Endothelial cell of umbilical vein (primary cell): ENCODE measurements at regions not wholly inside any gene's neighbourhood (a gene's known extent, or its start where the extent isn't known, plus 50 kb on each side); places are given as distances from the start of the nearest gene placed in this dataset.

ENCODE experiments used
- BruUV-seq: library from RNA; stranded (reverse); fragments of 400-500 nt; replicated peaks from 2 replicates; lab custom pipeline; 2021; lab: Mats Ljungman, UMichigan
- CTCF ChIA-PET: fragments of 300-600, 350-600 bp; sonication (Branson Sonifier 250); formaldehyde crosslinking; loops from one replicate; lab custom pipeline; 2021; ENCODE audit warnings: antibody characterized with exemption, inconsistent platforms; lab: Charles Lee
- POLR2A ChIA-PET: fragments of 300-600, 350-600 bp; sonication (Branson Sonifier 250); formaldehyde crosslinking; loops from one replicate; lab custom pipeline; 2021; ENCODE audit warnings: antibody characterized with exemption, inconsistent platforms; lab: Charles Lee
- DNase-seq: peaks from one replicate; pipeline ENCODE4 v3.0.0-alpha.2; 2011; ENCODE audit warnings: low read depth, low spot score
- FAIRE-seq: peaks from 2 replicates; lab custom pipeline; 2011; peaks lifted over from hg19 to GRCh38; lab: Jason Lieb, UNC
- H2AFZ ChIP-seq: 2 replicates; pipeline ENCODE4 v1.6.0; 2012; ENCODE audit warnings: low read depth, low read length, control low read depth, inconsistent platforms
- H3K27ac ChIP-seq: 2 replicates; pipeline ENCODE4 v1.5.1; 2011; ENCODE audit warnings: low read depth, mild to moderate bottlenecking, control low read depth, low read length, moderate library complexity; ENCODE audit not compliant: insufficient read depth
- H3K27me3 ChIP-seq, 2 experiments: 2 replicates each; pipeline versions ENCODE4 v1.6.0 to v1.6.1; 2011; ENCODE audit warnings: low read length in 2 of 2, mixed read lengths in 1 of 2; ENCODE audit not compliant: control insufficient read depth in 2 of 2, insufficient read depth in 2 of 2
- H3K36me3 ChIP-seq, 2 experiments: 2 replicates in 1 of 2; 3 replicates in 1 of 2; pipeline ENCODE4 v1.5.1; 2011; ENCODE audit warnings: low read length in 2 of 2, mild to moderate bottlenecking in 1 of 2, moderate library complexity in 1 of 2; ENCODE audit not compliant: control insufficient read depth in 2 of 2, insufficient read depth in 2 of 2; ENCODE audit errors: extremely low read depth in 1 of 2
- H3K4me1 ChIP-seq: 3 replicates; pipeline ENCODE4 v1.5.1; 2011; ENCODE audit warnings: mild to moderate bottlenecking, low read length; ENCODE audit not compliant: control insufficient read depth, insufficient read depth; ENCODE audit errors: extremely low read depth
- H3K4me2 ChIP-seq: 2 replicates; pipeline ENCODE4 v1.6.1; 2011; ENCODE audit warnings: low read length, control low read depth, mixed read lengths; ENCODE audit not compliant: insufficient read depth
- H3K4me3 ChIP-seq, 3 experiments: fragments of 200-600 bp in 1 of 3; sonication (generic), shearing (Covaris generic) in 1 of 3; replicated peaks in 1 of 3; 2 replicates each; pipeline ENCODE4 v1.5.1; 2011 to 2016; ENCODE audit warnings: control low read depth in 3 of 3, low read length in 3 of 3, mild to moderate bottlenecking in 2 of 3, inconsistent platforms in 1 of 3, low read depth in 1 of 3, moderate library complexity in 1 of 3; ENCODE audit not compliant: insufficient read depth in 1 of 3
- H3K79me2 ChIP-seq: 2 replicates; pipeline ENCODE4 v1.6.0; 2012; ENCODE audit warnings: low read length, inconsistent platforms; ENCODE audit not compliant: control insufficient read depth, insufficient read depth
- H3K9ac ChIP-seq: replicated peaks from 2 replicates; pipeline ENCODE3; 2011; ENCODE audit warnings: low read length, control low read depth; ENCODE audit not compliant: insufficient read depth; ENCODE audit errors: extremely low read depth
- H3K9me1 ChIP-seq: replicated peaks from 3 replicates; pipeline ENCODE4 v1.6.0; 2011; ENCODE audit warnings: mild to moderate bottlenecking, low read length; ENCODE audit not compliant: control insufficient read depth, insufficient read depth; ENCODE audit errors: extremely low read depth
- H3K9me3 ChIP-seq: replicated peaks from 2 replicates; pipeline ENCODE4 v1.5.1; 2012; ENCODE audit warnings: low read length, inconsistent platforms; ENCODE audit not compliant: control insufficient read depth, insufficient read depth
- H4K20me1 ChIP-seq: replicated peaks from 2 replicates; pipeline ENCODE3; 2011; ENCODE audit warnings: mild to moderate bottlenecking, low read length; ENCODE audit not compliant: control insufficient read depth, insufficient read depth; ENCODE audit errors: extremely low read depth
- CTCF ChIP-seq, 2 donors: IDR thresholded peaks; 1 replicate in 1 of 2; 2 replicates in 1 of 2; pipeline ENCODE4 v1.5.1; 2011; ENCODE audit warnings: low read length in 2 of 2, mild to moderate bottlenecking in 2 of 2, moderate library complexity in 2 of 2, control low read depth in 1 of 2, inconsistent platforms in 1 of 2, low read depth in 1 of 2; ENCODE audit not compliant: insufficient read depth in 1 of 2; ENCODE audit errors: extremely low read depth in 1 of 2
- EZH2 ChIP-seq: IDR thresholded peaks from 2 replicates; pipeline ENCODE4 v1.6.1; 2012; ENCODE audit warnings: borderline replicate concordance, low read depth, mild to moderate bottlenecking, moderate library complexity, low read length, inconsistent platforms; ENCODE audit not compliant: severe bottlenecking
- FOS ChIP-seq: IDR thresholded peaks from 2 replicates; pipeline ENCODE4 v1.6.1; 2011; ENCODE audit warnings: mild to moderate bottlenecking, low read length, moderate library complexity, borderline replicate concordance; ENCODE audit not compliant: insufficient read depth
- GATA2 ChIP-seq: IDR thresholded peaks from 2 replicates; pipeline ENCODE4 v1.7.0; 2011; ENCODE audit warnings: low read depth, mild to moderate bottlenecking, moderate library complexity, mixed read lengths, low read length; ENCODE audit not compliant: insufficient read length, insufficient read depth
- JUN ChIP-seq: IDR thresholded peaks from 2 replicates; pipeline ENCODE4 v1.6.1; 2011; ENCODE audit warnings: borderline replicate concordance, low read depth; ENCODE audit not compliant: insufficient read length, insufficient read depth
- MYC ChIP-seq: IDR thresholded peaks from one replicate; pipeline ENCODE4 v1.6.1; 2011; ENCODE audit warnings: mild to moderate bottlenecking, low read depth, low read length
- POLR2A ChIP-seq: IDR thresholded peaks from 2 replicates; pipeline ENCODE4 v1.6.1; 2012; ENCODE audit warnings: low read depth, mild to moderate bottlenecking, control low read depth, low read length
- POLR2AphosphoS5 ChIP-seq: IDR thresholded peaks from 2 replicates; pipeline ENCODE4 v1.6.1; 2012; ENCODE audit warnings: low read depth, mild to moderate bottlenecking, control low read depth, low read length, moderate library complexity; ENCODE audit not compliant: insufficient read depth
- dilution Hi-C: fragments of 300-500 bp; cut with MboI; formaldehyde crosslinking; loops from one replicate; pipeline ENCODE4 v1.15.0; 2019; ENCODE audit warnings: low sequenced_read_pairs; ENCODE audit not compliant: extremely low pct_ligation_motif_present
- intact Hi-C: fragments of 100-400 bp; cut with micrococcal nuclease; formaldehyde crosslinking; loops from one replicate; pipeline ENCODE4 v1.10.0; 2022
- TF ChIP-seq, protein P1 (sequence below): IDR thresholded peaks from 2 replicates; pipeline ENCODE4 v1.6.1; 2011; ENCODE audit not compliant: insufficient read depth, insufficient read length

- no TSS peak for BruUV-seq
- no peaks in the 10 kb centered on the region for H3K9me1 ChIP-seq
- POLR2A ChIA-PET: no interaction called here
- FAIRE-seq (no peak), DNase-seq (no peak)
- H3K79me2 ChIP-seq: no peaks in the 10 kb centered on the region
- H3K4me3 ChIP-seq: no peak overlapping the region
- no peak overlapping the region for H3K4me2 ChIP-seq
- no peaks in the 10 kb centered on the region for H3K4me1 ChIP-seq
- no peak overlapping the region for H3K27ac ChIP-seq
- H3K9me3 ChIP-seq: no peaks in the 10 kb centered on the region
- H4K20me1 ChIP-seq: no peaks in the 10 kb centered on the region
- no peak overlapping the region for H2AFZ ChIP-seq
- intact Hi-C loops: no loop called here
- H3K9ac ChIP-seq: no peak overlapping the region
- dilution Hi-C loops: no loop called here
- H3K36me3 ChIP-seq: no peaks in the 10 kb centered on the region
- CTCF ChIA-PET: no interaction called here
- H3K27me3 ChIP-seq: no peaks in the 10 kb centered on the region
- TF ChIP-seq GATA2: no peak
- TF ChIP-seq FOS: no peak
- no peak for TF ChIP-seq JUN
- TF ChIP-seq EZH2: no peak
- TF ChIP-seq, protein P1, sequence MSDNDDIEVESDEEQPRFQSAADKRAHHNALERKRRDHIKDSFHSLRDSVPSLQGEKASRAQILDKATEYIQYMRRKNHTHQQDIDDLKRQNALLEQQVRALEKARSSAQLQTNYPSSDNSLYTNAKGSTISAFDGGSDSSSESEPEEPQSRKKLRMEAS: no peak
- no peak for TF ChIP-seq CTCF (IDR thresholded peaks at IDR 0.05; ENCODE audit: extremely low read depth in 1 of 2, insufficient read depth in 1 of 2, low read depth in 1 of 2, low read length in 2 of 2)
- no peak for TF ChIP-seq POLR2A
- TF ChIP-seq MYC: no peak
- TF ChIP-seq POLR2AphosphoS5: no peak
Measured at GRCh38 chrX:6679988-6680387, 145.1 kb upstream of the VCX3A start.
